DOHH2 (cell line): ENCODE measurements at regions not wholly inside any gene's neighbourhood (a gene's known extent, or its start where the extent isn't known, plus 50 kb on each side); places are given as distances from the start of the nearest gene placed in this dataset.

ENCODE experiments used
- CTCF ChIP-seq: fragments of 200-600 bp; sonication (generic); IDR thresholded peaks from one replicate; pipeline ENCODE4 v1.5.1; 2014; ENCODE audit warnings: antibody characterized with exemption, mild to moderate bottlenecking, low read depth, low read length; ENCODE audit not compliant: poor library complexity, severe bottlenecking
- EZH2phosphoT487 ChIP-seq: fragments of 200-600 bp; sonication (generic); IDR thresholded peaks from 2 replicates; pipeline ENCODE4 v1.6.1; 2017; ENCODE audit warnings: borderline replicate concordance, mild to moderate bottlenecking, antibody characterized with exemption, low read length, moderate library complexity, mixed read lengths

GRCh38 chr13:76799696-76800095, 86.5 kb downstream of the KCTD12 start:
- TF ChIP-seq CTCF (no peak), EZH2phosphoT487 (no peak)
